Parathyroid adenoma (tissue), 2 donors: ENCODE measurements at regions not wholly inside any gene's neighbourhood (a gene's known extent, or its start where the extent isn't known, plus 50 kb on each side); places are given as distances from the start of the nearest gene placed in this dataset.

Experiments
- H2AFZ ChIP-seq: fragments of 300-600 bp; sonication (generic); one replicate; pipeline ENCODE4 v1.7.0; 2017; ENCODE audit warnings: antibody characterized with exemption, mild to moderate bottlenecking
- H3K27ac ChIP-seq: fragments of 300-600 bp; sonication (generic); one replicate; pipeline ENCODE4 v1.7.0; 2017
- H3K27me3 ChIP-seq: fragments of 300-600 bp; sonication (generic); one replicate; pipeline ENCODE4 v1.7.0; 2017; ENCODE audit warnings: low read length; ENCODE audit not compliant: control insufficient read depth, insufficient read depth
- H3K36me3 ChIP-seq: fragments of 300-600 bp; sonication (generic); one replicate; pipeline ENCODE4 v1.7.0; 2017; ENCODE audit warnings: low read length; ENCODE audit not compliant: control insufficient read depth, insufficient read depth
- H3K4me1 ChIP-seq: fragments of 300-600 bp; sonication (generic); one replicate; pipeline ENCODE4 v1.7.0; 2017; ENCODE audit warnings: control low read depth
- H3K4me2 ChIP-seq: fragments of 300-600 bp; sonication (generic); one replicate; pipeline ENCODE4 v1.7.0; 2017; ENCODE audit warnings: low read length
- H3K4me3 ChIP-seq: fragments of 300-600 bp; sonication (generic); one replicate; pipeline ENCODE4 v1.7.0; 2017; ENCODE audit warnings: low read depth, low read length
- H3K79me2 ChIP-seq: fragments of 300-600 bp; sonication (generic); one replicate; pipeline ENCODE4 v1.7.0; 2017; ENCODE audit warnings: control low read depth
- H3K9ac ChIP-seq: fragments of 300-600 bp; sonication (generic); one replicate; pipeline ENCODE4 v1.7.0; 2017; ENCODE audit warnings: mild to moderate bottlenecking
- H3K9me3 ChIP-seq: fragments of 300-600 bp; sonication (generic); one replicate; pipeline ENCODE4 v1.7.0; 2017; ENCODE audit warnings: low read length; ENCODE audit not compliant: control insufficient read depth
- TF ChIP-seq, protein P1 (sequence below): fragments of 300-600 bp; sonication (generic); IDR thresholded peaks from one replicate; pipeline ENCODE4 v1.7.0; 2017; ENCODE audit warnings: antibody characterized with exemption, mild to moderate bottlenecking
- donor health status: primary hyperparathyroidism.

- Histone ChIP-seq H3K9me3 (no peaks in the 10 kb centered on the region), H2AFZ (no peak overlapping the region), H3K4me3 (no peak overlapping the region), H3K27me3 (no peaks in the 10 kb centered on the region), H3K9ac (no peak overlapping the region), H3K4me2 (no peak overlapping the region), H3K4me1 (no peaks in the 10 kb centered on the region), H3K36me3 (no peaks in the 10 kb centered on the region), H3K79me2 (no peaks in the 10 kb centered on the region), H3K27ac (no peak overlapping the region)
- TF ChIP-seq, protein P1, sequence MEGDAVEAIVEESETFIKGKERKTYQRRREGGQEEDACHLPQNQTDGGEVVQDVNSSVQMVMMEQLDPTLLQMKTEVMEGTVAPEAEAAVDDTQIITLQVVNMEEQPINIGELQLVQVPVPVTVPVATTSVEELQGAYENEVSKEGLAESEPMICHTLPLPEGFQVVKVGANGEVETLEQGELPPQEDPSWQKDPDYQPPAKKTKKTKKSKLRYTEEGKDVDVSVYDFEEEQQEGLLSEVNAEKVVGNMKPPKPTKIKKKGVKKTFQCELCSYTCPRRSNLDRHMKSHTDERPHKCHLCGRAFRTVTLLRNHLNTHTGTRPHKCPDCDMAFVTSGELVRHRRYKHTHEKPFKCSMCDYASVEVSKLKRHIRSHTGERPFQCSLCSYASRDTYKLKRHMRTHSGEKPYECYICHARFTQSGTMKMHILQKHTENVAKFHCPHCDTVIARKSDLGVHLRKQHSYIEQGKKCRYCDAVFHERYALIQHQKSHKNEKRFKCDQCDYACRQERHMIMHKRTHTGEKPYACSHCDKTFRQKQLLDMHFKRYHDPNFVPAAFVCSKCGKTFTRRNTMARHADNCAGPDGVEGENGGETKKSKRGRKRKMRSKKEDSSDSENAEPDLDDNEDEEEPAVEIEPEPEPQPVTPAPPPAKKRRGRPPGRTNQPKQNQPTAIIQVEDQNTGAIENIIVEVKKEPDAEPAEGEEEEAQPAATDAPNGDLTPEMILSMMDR = no peak
Measured at GRCh38 chrX:25068340-25068739, 52.6 kb upstream of the ARX start.

- H2AFZ ChIP-seq = no peak overlapping the region
- no peak overlapping the region for H3K9ac ChIP-seq
- no peak overlapping the region for H3K4me3 ChIP-seq
- no peak overlapping the region for H3K4me2 ChIP-seq
- H3K36me3 ChIP-seq = no peaks in the 10 kb centered on the region
- H3K4me1 ChIP-seq = no peaks in the 10 kb centered on the region
- no peak overlapping the region for H3K27ac ChIP-seq
- TF ChIP-seq, protein P1 = no peak
- H3K79me2 ChIP-seq = no peaks in the 10 kb centered on the region
- no peaks in the 10 kb centered on the region for H3K9me3 ChIP-seq
- no peaks in the 10 kb centered on the region for H3K27me3 ChIP-seq
Measured at GRCh38 chrX:25067271-25068172, 51.8 kb upstream of the ARX start.

GRCh38 chrX:25066131-25066530, 50.4 kb upstream of the ARX start:
- no peak overlapping the region for H3K4me2 ChIP-seq
- H3K9me3 ChIP-seq = no peaks in the 10 kb centered on the region
- no peaks in the 10 kb centered on the region for H3K4me1 ChIP-seq
- H3K79me2 ChIP-seq = no peaks in the 10 kb centered on the region
- H3K27me3 ChIP-seq = no peaks in the 10 kb centered on the region
- H3K36me3 ChIP-seq = no peaks in the 10 kb centered on the region
- H3K27ac ChIP-seq = no peak overlapping the region
- TF ChIP-seq, protein P1 = no peak
- H3K4me3 ChIP-seq = no peak overlapping the region
- H3K9ac ChIP-seq = no peak overlapping the region
- H2AFZ ChIP-seq = no peak overlapping the region
